ENCODE measurements at regions not wholly inside any gene's neighbourhood (a gene's known extent, or its start where the extent isn't known, plus 50 kb on each side); places are given as distances from the start of the nearest gene placed in this dataset.

DNA sequence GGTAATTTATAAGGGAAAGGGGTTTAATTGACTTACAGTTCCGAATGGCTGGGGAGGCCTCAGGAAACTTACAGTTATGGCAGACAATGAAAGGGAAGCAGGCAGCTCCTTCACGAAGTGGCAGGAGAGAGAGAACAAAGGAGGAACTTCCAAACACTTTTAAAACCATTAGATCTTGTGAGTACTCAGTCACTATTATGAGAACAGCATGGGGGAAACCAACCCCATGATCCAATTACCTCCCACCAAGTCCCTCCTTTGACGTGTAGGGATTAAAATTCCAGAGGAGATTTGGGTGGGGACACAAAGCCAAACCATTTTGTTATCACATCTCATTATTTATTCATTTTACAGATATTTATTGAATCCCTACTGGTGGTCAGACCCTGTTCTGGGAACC, 822.8 kb downstream of the GALC start:
- H3K27me3 ChIP-seq (ENCODE audit: control insufficient read depth, insufficient read depth, low read length), result no peaks in the 10 kb centered on the region
- no peak overlapping the region for H3K4me3 ChIP-seq (ENCODE audit: low read depth, low read length)
- TF ChIP-seq, protein P1, sequence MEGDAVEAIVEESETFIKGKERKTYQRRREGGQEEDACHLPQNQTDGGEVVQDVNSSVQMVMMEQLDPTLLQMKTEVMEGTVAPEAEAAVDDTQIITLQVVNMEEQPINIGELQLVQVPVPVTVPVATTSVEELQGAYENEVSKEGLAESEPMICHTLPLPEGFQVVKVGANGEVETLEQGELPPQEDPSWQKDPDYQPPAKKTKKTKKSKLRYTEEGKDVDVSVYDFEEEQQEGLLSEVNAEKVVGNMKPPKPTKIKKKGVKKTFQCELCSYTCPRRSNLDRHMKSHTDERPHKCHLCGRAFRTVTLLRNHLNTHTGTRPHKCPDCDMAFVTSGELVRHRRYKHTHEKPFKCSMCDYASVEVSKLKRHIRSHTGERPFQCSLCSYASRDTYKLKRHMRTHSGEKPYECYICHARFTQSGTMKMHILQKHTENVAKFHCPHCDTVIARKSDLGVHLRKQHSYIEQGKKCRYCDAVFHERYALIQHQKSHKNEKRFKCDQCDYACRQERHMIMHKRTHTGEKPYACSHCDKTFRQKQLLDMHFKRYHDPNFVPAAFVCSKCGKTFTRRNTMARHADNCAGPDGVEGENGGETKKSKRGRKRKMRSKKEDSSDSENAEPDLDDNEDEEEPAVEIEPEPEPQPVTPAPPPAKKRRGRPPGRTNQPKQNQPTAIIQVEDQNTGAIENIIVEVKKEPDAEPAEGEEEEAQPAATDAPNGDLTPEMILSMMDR (IDR thresholded peaks at IDR 0.05; ENCODE audit: insufficient read depth, low read length, poor library complexity, severe bottlenecking), result no peak
- no peaks in the 10 kb centered on the region for H3K36me3 ChIP-seq (ENCODE audit: control insufficient read depth, insufficient read depth, low read length)
- no peak for DNase-seq (ENCODE audit: low read depth)

DNA sequence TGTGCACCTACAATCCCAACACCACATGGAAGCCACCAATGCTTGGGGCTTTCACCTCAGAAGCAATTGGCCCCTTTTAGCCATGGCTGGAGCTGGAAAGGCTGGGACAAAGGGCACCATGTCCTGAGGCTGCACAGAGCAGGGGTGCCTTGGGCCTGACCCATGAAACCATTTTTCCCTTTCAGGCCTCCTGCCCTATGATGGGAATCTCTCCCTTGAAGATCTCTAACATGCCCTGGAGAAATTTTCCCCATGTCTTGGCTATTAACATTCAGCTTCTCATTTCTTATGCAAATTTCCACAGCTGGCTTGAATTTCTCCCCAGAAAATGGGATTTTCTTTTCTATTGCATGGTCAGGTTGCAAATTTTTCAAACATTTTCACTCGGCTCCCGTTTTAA, 823.6 kb downstream of the GALC start:
- TF ChIP-seq, protein P1 (IDR thresholded peaks at IDR 0.05; ENCODE audit: insufficient read depth, low read length, poor library complexity, severe bottlenecking), result no peak
- no peak for DNase-seq (ENCODE audit: low read depth)
- no peak overlapping the region for H3K4me3 ChIP-seq (ENCODE audit: low read depth, low read length)
- H3K27me3 ChIP-seq (ENCODE audit: control insufficient read depth, insufficient read depth, low read length), result no peaks in the 10 kb centered on the region
- H3K36me3 ChIP-seq (ENCODE audit: control insufficient read depth, insufficient read depth, low read length), result no peaks in the 10 kb centered on the region

DNA sequence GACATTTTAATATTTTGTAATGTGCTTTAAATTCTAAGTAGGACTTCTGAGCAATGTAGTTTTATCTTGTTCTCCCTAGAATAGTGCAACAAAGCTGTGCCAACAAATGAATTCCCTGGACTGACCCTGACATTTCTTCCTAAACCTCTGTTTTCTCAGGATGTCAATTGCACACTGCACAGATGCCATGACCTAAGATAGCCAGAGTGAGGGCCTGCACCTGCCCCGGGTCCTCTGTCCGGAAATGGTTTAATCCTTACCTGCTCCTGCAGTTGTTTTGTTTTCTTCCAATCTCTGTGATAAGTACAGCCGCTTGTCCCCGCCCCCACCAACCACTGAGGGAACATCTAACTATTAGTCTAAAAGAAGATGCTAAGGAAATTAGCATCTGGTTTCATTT, 831.5 kb downstream of the GALC start:
- H3K27me3 ChIP-seq (ENCODE audit: control insufficient read depth, insufficient read depth, low read length), result no peaks in the 10 kb centered on the region
- H3K36me3 ChIP-seq (ENCODE audit: control insufficient read depth, insufficient read depth, low read length), result no peaks in the 10 kb centered on the region
- no peak for DNase-seq (ENCODE audit: low read depth)
- TF ChIP-seq, protein P1 (IDR thresholded peaks at IDR 0.05; ENCODE audit: insufficient read depth, low read length, poor library complexity, severe bottlenecking), result no peak
- no peak overlapping the region for H3K4me3 ChIP-seq (ENCODE audit: low read depth, low read length)

DNA sequence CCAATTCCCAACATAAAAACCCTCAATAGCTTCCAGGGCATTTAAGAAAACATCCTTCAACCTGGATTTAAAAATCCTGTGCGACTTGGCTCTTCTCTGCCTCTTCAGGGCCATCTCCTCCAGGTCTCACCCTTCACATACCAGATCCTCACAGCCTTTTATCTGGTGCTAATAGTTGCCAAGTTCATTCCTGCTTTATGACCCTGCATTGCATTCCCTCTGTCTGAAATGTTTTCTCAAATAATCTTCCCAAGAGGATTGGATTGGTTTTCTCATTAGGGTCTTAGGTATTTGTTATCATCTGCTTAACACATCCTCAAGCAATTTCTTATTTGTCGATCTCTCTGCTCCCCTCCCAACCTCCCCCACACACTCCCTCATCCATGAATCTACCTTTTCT, 832.0 kb downstream of the GALC start:
- no peak for DNase-seq (ENCODE audit: low read depth)
- Histone ChIP-seq H3K27me3 (ENCODE audit: control insufficient read depth, insufficient read depth, low read length) (no peaks in the 10 kb centered on the region), H3K4me3 (ENCODE audit: low read depth, low read length) (no peak overlapping the region), H3K36me3 (ENCODE audit: control insufficient read depth, insufficient read depth, low read length) (no peaks in the 10 kb centered on the region)
- TF ChIP-seq, protein P1 (IDR thresholded peaks at IDR 0.05; ENCODE audit: insufficient read depth, low read length, poor library complexity, severe bottlenecking), result no peak

DNA sequence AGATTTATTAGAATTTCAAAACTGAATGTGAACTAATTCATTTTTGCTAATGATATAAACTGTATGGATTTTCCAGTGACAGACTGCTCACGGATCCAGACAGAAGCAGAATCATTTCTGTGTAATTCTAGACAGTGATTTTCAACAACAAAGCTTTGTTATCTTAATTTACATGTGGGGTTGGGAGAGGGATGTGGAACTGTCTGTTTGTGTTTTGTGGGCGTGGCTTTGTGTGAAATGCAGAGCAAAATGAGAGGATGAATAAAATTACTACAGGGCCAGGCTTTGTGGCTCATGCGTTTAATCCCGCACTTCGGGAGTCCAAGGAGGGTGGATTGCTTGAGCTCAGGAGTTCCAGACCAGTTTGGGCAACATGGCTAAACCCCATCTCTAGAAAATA, 834.7 kb downstream of the GALC start:
- DNase-seq (ENCODE audit: low read depth), result no peak
- no peaks in the 10 kb centered on the region for H3K36me3 ChIP-seq (ENCODE audit: control insufficient read depth, insufficient read depth, low read length)
- no peak overlapping the region for H3K4me3 ChIP-seq (ENCODE audit: low read depth, low read length)
- no peaks in the 10 kb centered on the region for H3K27me3 ChIP-seq (ENCODE audit: control insufficient read depth, insufficient read depth, low read length)
- TF ChIP-seq, protein P1 (IDR thresholded peaks at IDR 0.05; ENCODE audit: insufficient read depth, low read length, poor library complexity, severe bottlenecking), result no peak

DNA sequence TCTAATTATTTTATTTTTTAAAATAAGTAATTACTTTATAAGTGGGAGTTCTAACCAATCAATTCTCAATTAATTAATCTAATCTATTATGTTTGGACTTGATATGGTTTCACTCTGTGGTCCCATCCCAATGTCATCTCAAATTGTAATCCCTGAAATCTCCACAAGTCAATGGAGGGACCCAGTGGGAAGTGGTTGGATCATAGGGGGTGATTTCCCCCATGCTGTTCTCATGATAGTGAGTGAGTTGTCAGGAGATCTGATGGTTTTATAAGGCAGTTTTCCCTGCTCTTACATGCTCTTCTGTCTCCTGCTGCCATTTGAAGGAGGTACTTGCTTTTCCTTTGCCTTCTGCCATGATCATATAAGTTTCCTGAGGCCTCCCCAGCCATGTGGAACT, 836.1 kb downstream of the GALC start:
- DNase-seq (ENCODE audit: low read depth), result no peak
- H3K27me3 ChIP-seq (ENCODE audit: control insufficient read depth, insufficient read depth, low read length), result no peaks in the 10 kb centered on the region
- H3K36me3 ChIP-seq (ENCODE audit: control insufficient read depth, insufficient read depth, low read length), result no peaks in the 10 kb centered on the region
- no peak overlapping the region for H3K4me3 ChIP-seq (ENCODE audit: low read depth, low read length)
- TF ChIP-seq, protein P1 (IDR thresholded peaks at IDR 0.05; ENCODE audit: insufficient read depth, low read length, poor library complexity, severe bottlenecking), result no peak

All from kidney epithelial cell (primary cell).